ENCODE measurements at regions not wholly inside any gene's neighbourhood (a gene's known extent, or its start where the extent isn't known, plus 50 kb on each side); places are given as distances from the start of the nearest gene placed in this dataset.

DNA sequence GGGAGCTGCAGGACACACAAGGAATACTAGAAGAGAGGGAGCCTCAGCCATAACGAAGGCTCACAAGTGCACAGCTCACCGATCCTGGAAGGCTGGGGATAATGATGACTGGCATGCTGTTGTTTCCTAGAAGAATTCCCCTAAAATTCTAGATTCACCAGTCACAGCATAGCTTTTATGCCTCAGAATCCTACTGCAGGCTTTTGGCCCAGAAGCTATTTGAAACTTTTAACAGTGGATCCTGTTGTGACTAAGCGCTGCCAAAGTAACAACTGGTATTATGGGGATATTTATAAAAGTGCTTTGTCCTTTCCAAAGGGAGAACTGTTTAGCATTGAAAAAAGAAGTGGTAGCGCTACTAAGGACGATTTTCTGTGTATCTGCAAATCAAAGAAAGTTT lies 214.1 kb upstream of the PELI2 start:
- no peak overlapping the region for H3K4me2 ChIP-seq (ENCODE audit: low read depth, low read length)
- H3K4me3 ChIP-seq (ENCODE audit: insufficient read depth, low read depth, low read length) = no peak overlapping the region
- no peak overlapping the region for H2BK5ac ChIP-seq (ENCODE audit: low read depth, low read length, poor library complexity, severe bottlenecking)
- H3K14ac ChIP-seq (replicated peaks; ENCODE audit: low read depth, low read length) = no peak overlapping the region
- H4K5ac ChIP-seq (ENCODE audit: low read depth, low read length) = no peak overlapping the region
- H3K23ac ChIP-seq (ENCODE audit: low read depth, low read length) = no peak overlapping the region
- H3K4me1 ChIP-seq (ENCODE audit: control insufficient read depth, insufficient read depth, low read length) = no peaks in the 10 kb centered on the region
- TF ChIP-seq FOS (IDR thresholded peaks at IDR 0.05; ENCODE audit: low read depth, low read length) = no peak
- TF ChIP-seq BHLHE40 (IDR thresholded peaks at IDR 0.05; ENCODE audit: low read depth, low read length) = no peak
- no peak for TF ChIP-seq RAD21 (IDR thresholded peaks at IDR 0.05; ENCODE audit: low read length)
- no peak for TF ChIP-seq MAFK (IDR thresholded peaks at IDR 0.05; ENCODE audit: low read depth, low read length)
- TF ChIP-seq CHD1 (IDR thresholded peaks at IDR 0.05; ENCODE audit: low read depth, low read length) = no peak
- TF ChIP-seq MAZ (IDR thresholded peaks at IDR 0.05; ENCODE audit: borderline replicate concordance, low read depth, low read length) = no peak
- no peak for TF ChIP-seq CEBPB (IDR thresholded peaks at IDR 0.05; ENCODE audit: low read depth, low read length)
- no peak for TF ChIP-seq RCOR1 (IDR thresholded peaks at IDR 0.05; ENCODE audit: insufficient replicate concordance, low read length)
- no peak for TF ChIP-seq SMC3 (IDR thresholded peaks at IDR 0.05; ENCODE audit: low read depth, low read length)
- TF ChIP-seq, protein P1, sequence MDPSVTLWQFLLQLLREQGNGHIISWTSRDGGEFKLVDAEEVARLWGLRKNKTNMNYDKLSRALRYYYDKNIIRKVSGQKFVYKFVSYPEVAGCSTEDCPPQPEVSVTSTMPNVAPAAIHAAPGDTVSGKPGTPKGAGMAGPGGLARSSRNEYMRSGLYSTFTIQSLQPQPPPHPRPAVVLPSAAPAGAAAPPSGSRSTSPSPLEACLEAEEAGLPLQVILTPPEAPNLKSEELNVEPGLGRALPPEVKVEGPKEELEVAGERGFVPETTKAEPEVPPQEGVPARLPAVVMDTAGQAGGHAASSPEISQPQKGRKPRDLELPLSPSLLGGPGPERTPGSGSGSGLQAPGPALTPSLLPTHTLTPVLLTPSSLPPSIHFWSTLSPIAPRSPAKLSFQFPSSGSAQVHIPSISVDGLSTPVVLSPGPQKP (IDR thresholded peaks at IDR 0.05; ENCODE audit: borderline replicate concordance, low read depth, low read length) = no peak
- TF ChIP-seq NFE2L2 (IDR thresholded peaks at IDR 0.05; ENCODE audit: low read depth, low read length) = no peak
- TF ChIP-seq, protein P2, sequence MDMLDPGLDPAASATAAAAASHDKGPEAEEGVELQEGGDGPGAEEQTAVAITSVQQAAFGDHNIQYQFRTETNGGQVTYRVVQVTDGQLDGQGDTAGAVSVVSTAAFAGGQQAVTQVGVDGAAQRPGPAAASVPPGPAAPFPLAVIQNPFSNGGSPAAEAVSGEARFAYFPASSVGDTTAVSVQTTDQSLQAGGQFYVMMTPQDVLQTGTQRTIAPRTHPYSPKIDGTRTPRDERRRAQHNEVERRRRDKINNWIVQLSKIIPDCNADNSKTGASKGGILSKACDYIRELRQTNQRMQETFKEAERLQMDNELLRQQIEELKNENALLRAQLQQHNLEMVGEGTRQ (IDR thresholded peaks at IDR 0.05; ENCODE audit: low read depth, low read length) = no peak
- TF ChIP-seq RFX5 (IDR thresholded peaks at IDR 0.05; ENCODE audit: low read depth, low read length) = no peak
- TF ChIP-seq, protein P3, sequence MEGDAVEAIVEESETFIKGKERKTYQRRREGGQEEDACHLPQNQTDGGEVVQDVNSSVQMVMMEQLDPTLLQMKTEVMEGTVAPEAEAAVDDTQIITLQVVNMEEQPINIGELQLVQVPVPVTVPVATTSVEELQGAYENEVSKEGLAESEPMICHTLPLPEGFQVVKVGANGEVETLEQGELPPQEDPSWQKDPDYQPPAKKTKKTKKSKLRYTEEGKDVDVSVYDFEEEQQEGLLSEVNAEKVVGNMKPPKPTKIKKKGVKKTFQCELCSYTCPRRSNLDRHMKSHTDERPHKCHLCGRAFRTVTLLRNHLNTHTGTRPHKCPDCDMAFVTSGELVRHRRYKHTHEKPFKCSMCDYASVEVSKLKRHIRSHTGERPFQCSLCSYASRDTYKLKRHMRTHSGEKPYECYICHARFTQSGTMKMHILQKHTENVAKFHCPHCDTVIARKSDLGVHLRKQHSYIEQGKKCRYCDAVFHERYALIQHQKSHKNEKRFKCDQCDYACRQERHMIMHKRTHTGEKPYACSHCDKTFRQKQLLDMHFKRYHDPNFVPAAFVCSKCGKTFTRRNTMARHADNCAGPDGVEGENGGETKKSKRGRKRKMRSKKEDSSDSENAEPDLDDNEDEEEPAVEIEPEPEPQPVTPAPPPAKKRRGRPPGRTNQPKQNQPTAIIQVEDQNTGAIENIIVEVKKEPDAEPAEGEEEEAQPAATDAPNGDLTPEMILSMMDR (conservative IDR thresholded peaks at IDR 0.05; ENCODE audit: low read depth, low read length) = no peak
- no peak for TF ChIP-seq POLR2A (IDR thresholded peaks at IDR 0.05; ENCODE audit: low read depth, low read length)
- TF ChIP-seq MXI1 (IDR thresholded peaks at IDR 0.05; ENCODE audit: borderline replicate concordance, low read depth, low read length) = no peak
- H2BK20ac ChIP-seq (ENCODE audit: low read depth, low read length) = no peak overlapping the region
- no peak overlapping the region for H3K4ac ChIP-seq (ENCODE audit: low read depth, low read length)
- no peak overlapping the region for H2BK120ac ChIP-seq (ENCODE audit: low read depth, low read length)
- no peaks in the 10 kb centered on the region for H3K9me3 ChIP-seq (ENCODE audit: control insufficient read depth, insufficient read depth, low read length)
- H2BK15ac ChIP-seq (ENCODE audit: low read depth, low read length) = no peak overlapping the region
- in situ Hi-C loops (cut with MboI; ENCODE audit: low sequenced_read_pairs) (no loop called here), intact Hi-C loops (cut with micrococcal nuclease) (no loop called here), dilution Hi-C loops (cut with HindIII; ENCODE audit: low sequenced_read_pairs, unreplicated experiment) (no loop called here)
- ATAC-seq (ENCODE audit: low read depth) (no peak), DNase-seq (no peak)
- no peak overlapping the region for H2AK5ac ChIP-seq (ENCODE audit: low read depth, low read length)
- H2AK9ac ChIP-seq (replicated peaks; ENCODE audit: low read depth, low read length, poor library complexity) = no peak overlapping the region
- no peak overlapping the region for H4K91ac ChIP-seq (ENCODE audit: insufficient read depth, low read depth, low read length)
- no peaks in the 10 kb centered on the region for H3K9me1 ChIP-seq (ENCODE audit: insufficient read depth, low read length)
- H3K79me1 ChIP-seq (ENCODE audit: low read depth in 1 of 2, low read length in 2 of 2) = no peaks in the 10 kb centered on the region
- H4K8ac ChIP-seq (ENCODE audit: low read depth in 2 of 2, low read length in 2 of 2) = no peak overlapping the region
- no peaks in the 10 kb centered on the region for H4K20me1 ChIP-seq (ENCODE audit: insufficient read depth, low read length)
- no TSS peak for BruUV-seq (replicated peaks)
- CTCF ChIA-PET = no interaction called here
- no peak overlapping the region for H3K27ac ChIP-seq (ENCODE audit: insufficient read depth, low read length)
- POLR2A ChIA-PET (ENCODE audit: unreplicated experiment) = no interaction called here
- H3K27me3 ChIP-seq (ENCODE audit: control insufficient read depth, insufficient read depth, low read length) = peaks cover 7% of the 10 kb centered on the region
- no peak overlapping the region for H3K9ac ChIP-seq (ENCODE audit: low read depth, low read length)
- 100% methylated on average over 1 of the region's 5 CpGs; no CpG with 5 or more reads in 1 of the 2 experiments for WGBS, 2 experiments (ENCODE audit: extremely low coverage in 2 of 2, insufficient read length in 1 of 2)
- H3K36me3 ChIP-seq (ENCODE audit: control insufficient read depth, insufficient read depth, low read length) = no peaks in the 10 kb centered on the region
- no peak overlapping the region for H3K56ac ChIP-seq (ENCODE audit: extremely low read depth, insufficient read depth, low read length)
- no peak overlapping the region for H3K18ac ChIP-seq (ENCODE audit: low read depth, low read length)
- H2AFZ ChIP-seq (replicated peaks; ENCODE audit: low read length, poor library complexity) = no peak overlapping the region
